ENCODE measurements at regions not wholly inside any gene's neighbourhood (a gene's known extent, or its start where the extent isn't known, plus 50 kb on each side); places are given as distances from the start of the nearest gene placed in this dataset.

DNA sequence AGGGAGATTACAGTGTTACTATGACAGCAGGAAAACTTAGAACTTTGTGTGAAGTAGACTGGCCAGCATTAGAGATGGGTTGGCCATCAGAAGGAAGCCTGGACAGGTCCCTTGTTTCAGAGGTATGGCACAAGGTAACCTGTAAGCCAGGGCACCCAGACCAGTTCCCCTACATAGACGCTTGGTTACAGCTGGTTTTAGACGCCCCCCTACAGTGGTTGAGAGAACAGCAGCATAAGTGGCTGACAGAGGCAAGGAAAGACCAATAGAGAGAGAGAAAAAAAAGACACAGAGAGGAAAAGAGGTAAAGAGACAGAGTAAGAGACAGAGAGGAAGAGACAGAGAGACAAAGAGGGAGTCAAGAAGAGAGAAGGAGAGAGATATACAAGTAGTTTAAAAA, 144.5 kb downstream of the GC start:
- H3K36me3 Mint-ChIP-seq = no peaks in the 10 kb centered on the region
- peaks cover 0 to 8% (median 5%) of the 10 kb centered on the region in 3 donors for H3K9me3 Mint-ChIP-seq
- ChIA-PET POLR2A (no interaction called here), CTCF (no interaction called here)
- H3K4me1 Mint-ChIP-seq = no peaks in the 10 kb centered on the region
- peaks cover 8 to 18% of the 10 kb centered on the region in 2 donors for H3K27me3 Mint-ChIP-seq
- no peak overlapping the region for H3K27ac Mint-ChIP-seq
- H3K9me3 ChIP-seq = no peaks in the 10 kb centered on the region
- ATAC-seq (replicated peaks in 1 of 4) (no peak), DNase-seq (no peak)
- H3K4me3 ChIP-seq (ENCODE audit: control insufficient read depth in 1 of 2, extremely low read depth in 1 of 2, low read length in 1 of 2) = no peak overlapping the region
- no peaks in the 10 kb centered on the region for H3K36me3 ChIP-seq (ENCODE audit: control insufficient read depth in 2 of 2, extremely low read depth in 1 of 2, insufficient read depth in 1 of 2, low read length in 1 of 2)
- no peak overlapping the region for H3K27ac ChIP-seq (ENCODE audit: low read length)
- H3K4me1 ChIP-seq (ENCODE audit: control insufficient read depth in 1 of 2, extremely low read depth in 1 of 2, insufficient read depth in 2 of 2, low read length in 2 of 2) = no peaks in the 10 kb centered on the region
- 100% methylated on average over 1 of the region's 2 CpGs for WGBS (ENCODE audit: insufficient coverage)
- H3K27me3 ChIP-seq (replicated peaks in 1 of 2; ENCODE audit: control insufficient read depth in 2 of 2, extremely low read depth in 1 of 2, insufficient read depth in 2 of 2, low read length in 1 of 2) = peaks cover 0 to 2% of the 10 kb centered on the region in 2 experiments
- H3K4me3 Mint-ChIP-seq = no peak overlapping the region

DNA sequence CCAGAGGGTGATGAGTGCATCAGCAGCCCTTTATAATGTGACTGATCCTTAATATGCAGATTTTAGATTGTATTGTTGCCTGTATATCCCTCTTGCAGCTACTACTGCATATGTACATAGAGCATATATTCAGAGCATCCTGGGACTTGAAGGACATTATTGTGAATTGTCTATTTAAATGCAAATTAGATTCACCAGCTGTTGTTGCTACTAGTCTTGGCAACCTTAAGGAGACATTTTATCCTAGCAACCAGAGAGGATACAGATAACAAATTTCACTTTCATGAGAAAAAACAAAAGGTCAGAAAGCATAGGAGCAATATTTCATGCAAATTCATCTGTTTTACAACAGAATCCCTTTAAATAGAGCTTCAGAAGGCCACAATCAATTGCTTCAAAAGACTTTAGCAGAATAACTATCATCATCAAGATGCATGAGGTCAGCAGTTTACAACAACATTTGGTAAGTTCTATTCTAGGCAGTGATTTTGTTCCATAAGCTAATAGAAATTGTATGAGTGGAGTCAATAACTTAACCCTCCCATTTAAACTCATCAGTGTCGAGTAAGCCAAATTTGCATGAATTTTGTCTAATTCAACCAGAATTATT, 148.6 kb downstream of the GC start:
- H3K27me3 ChIP-seq (replicated peaks in 1 of 2; ENCODE audit: control insufficient read depth in 2 of 2, extremely low read depth in 1 of 2, insufficient read depth in 2 of 2, low read length in 1 of 2) = peaks cover 0 to 2% of the 10 kb centered on the region in 2 experiments
- H3K27ac ChIP-seq (ENCODE audit: low read length) = no peak overlapping the region
- Mint-ChIP-seq H3K4me1 (no peaks in the 10 kb centered on the region), H3K27ac (no peak overlapping the region), H3K4me3 (no peak overlapping the region), H3K9me3 (peaks cover 0 to 8% (median 5%) of the 10 kb centered on the region in 3 donors), H3K27me3 (peaks cover 8 to 18% of the 10 kb centered on the region in 2 donors), H3K36me3 (no peaks in the 10 kb centered on the region)
- no peak for ATAC-seq (replicated peaks in 1 of 4)
- DNase-seq = no peak
- ChIA-PET CTCF (no interaction called here), POLR2A (no interaction called here)
- H3K36me3 ChIP-seq (ENCODE audit: control insufficient read depth in 2 of 2, extremely low read depth in 1 of 2, insufficient read depth in 1 of 2, low read length in 1 of 2) = no peaks in the 10 kb centered on the region
- H3K4me3 ChIP-seq (ENCODE audit: control insufficient read depth in 1 of 2, extremely low read depth in 1 of 2, low read length in 1 of 2) = no peak overlapping the region
- no CpG with 5 or more reads among the region's 1 CpG for WGBS (ENCODE audit: insufficient coverage)
- no peaks in the 10 kb centered on the region for H3K4me1 ChIP-seq (ENCODE audit: control insufficient read depth in 1 of 2, extremely low read depth in 1 of 2, insufficient read depth in 2 of 2, low read length in 2 of 2)
- H3K9me3 ChIP-seq = no peaks in the 10 kb centered on the region

DNA sequence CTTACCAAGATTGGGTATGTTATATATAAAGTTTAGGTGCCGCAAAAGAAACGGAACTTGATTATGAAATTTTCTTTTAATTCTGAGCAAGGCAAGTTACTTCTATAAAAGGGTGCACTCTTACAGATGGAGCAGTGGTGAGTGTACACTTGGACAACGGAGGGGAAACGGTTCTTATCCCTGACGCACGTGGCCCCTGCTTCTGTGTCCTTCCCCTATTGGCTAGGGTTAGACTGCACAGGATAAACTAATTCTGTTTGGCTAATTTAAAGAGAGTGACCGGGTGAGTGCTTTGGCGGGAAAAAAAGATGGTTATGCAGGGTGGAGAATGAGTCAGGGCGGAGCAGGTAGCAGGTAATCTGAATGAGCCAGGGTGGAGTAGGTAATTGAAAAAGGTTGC, 149.5 kb downstream of the GC start:
- Mint-ChIP-seq H3K4me3 (no peak overlapping the region), H3K9me3 (peaks cover 1 to 6% (median 5%) of the 10 kb centered on the region in 3 donors), H3K4me1 (no peaks in the 10 kb centered on the region), H3K27me3 (peaks cover 7 to 15% of the 10 kb centered on the region in 2 donors), H3K36me3 (no peaks in the 10 kb centered on the region), H3K27ac (no peak overlapping the region)
- Histone ChIP-seq H3K27me3 (replicated peaks in 1 of 2; ENCODE audit: control insufficient read depth in 2 of 2, extremely low read depth in 1 of 2, insufficient read depth in 2 of 2, low read length in 1 of 2) (peaks cover 0 to 2% of the 10 kb centered on the region in 2 experiments), H3K27ac (ENCODE audit: low read length) (no peak overlapping the region), H3K4me1 (ENCODE audit: control insufficient read depth in 1 of 2, extremely low read depth in 1 of 2, insufficient read depth in 2 of 2, low read length in 2 of 2) (no peaks in the 10 kb centered on the region), H3K36me3 (ENCODE audit: control insufficient read depth in 2 of 2, extremely low read depth in 1 of 2, insufficient read depth in 1 of 2, low read length in 1 of 2) (no peaks in the 10 kb centered on the region), H3K9me3 (no peaks in the 10 kb centered on the region), H3K4me3 (ENCODE audit: control insufficient read depth in 1 of 2, extremely low read depth in 1 of 2, low read length in 1 of 2) (no peak overlapping the region)
- ATAC-seq (replicated peaks in 1 of 4) = no peak
- DNase-seq = no peak
- CTCF ChIA-PET = no interaction called here
- POLR2A ChIA-PET = no interaction called here
- WGBS (ENCODE audit: insufficient coverage) = 90% methylated on average over 7 of the region's 9 CpGs

DNA sequence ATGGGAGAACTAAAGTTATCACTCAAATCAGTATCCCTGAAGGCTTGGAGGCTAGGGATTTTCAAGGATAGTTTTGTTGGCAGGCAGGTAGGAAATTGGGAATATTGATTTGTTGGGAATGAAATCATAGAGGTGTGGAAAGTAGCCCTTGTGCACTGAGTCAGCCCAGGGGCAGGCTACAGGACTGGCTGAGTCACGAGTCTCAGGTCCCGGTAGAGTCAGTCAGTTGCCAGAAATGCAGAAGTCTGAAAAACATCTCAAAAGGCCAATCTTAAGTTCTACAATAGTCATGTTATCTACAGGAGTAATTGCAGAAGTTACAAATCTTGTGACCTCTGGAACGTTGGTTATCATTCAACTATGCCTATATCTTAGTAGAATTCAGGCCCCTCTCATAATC, 153.1 kb downstream of the GC start:
- Mint-ChIP-seq H3K27ac (no peak overlapping the region), H3K4me1 (no peaks in the 10 kb centered on the region), H3K27me3 (peaks cover 1 to 4% of the 10 kb centered on the region in 2 donors), H3K4me3 (no peak overlapping the region), H3K9me3 (peaks cover 9 to 26% (median 21%) of the 10 kb centered on the region in 3 donors), H3K36me3 (no peaks in the 10 kb centered on the region)
- no peak for DNase-seq
- Histone ChIP-seq H3K27ac (ENCODE audit: low read length) (no peak overlapping the region), H3K4me1 (ENCODE audit: control insufficient read depth in 1 of 2, extremely low read depth in 1 of 2, insufficient read depth in 2 of 2, low read length in 2 of 2) (no peaks in the 10 kb centered on the region), H3K9me3 (no peaks in the 10 kb centered on the region), H3K4me3 (ENCODE audit: control insufficient read depth in 1 of 2, extremely low read depth in 1 of 2, low read length in 1 of 2) (no peak overlapping the region), H3K27me3 (replicated peaks in 1 of 2; ENCODE audit: control insufficient read depth in 2 of 2, extremely low read depth in 1 of 2, insufficient read depth in 2 of 2, low read length in 1 of 2) (no peaks in the 10 kb centered on the region), H3K36me3 (ENCODE audit: control insufficient read depth in 2 of 2, extremely low read depth in 1 of 2, insufficient read depth in 1 of 2, low read length in 1 of 2) (no peaks in the 10 kb centered on the region)
- CTCF ChIA-PET = no interaction called here
- no peak for ATAC-seq (replicated peaks in 1 of 4)
- 80% methylated on average over 1 of the region's 3 CpGs for WGBS (ENCODE audit: insufficient coverage)
- POLR2A ChIA-PET = no interaction called here

DNA sequence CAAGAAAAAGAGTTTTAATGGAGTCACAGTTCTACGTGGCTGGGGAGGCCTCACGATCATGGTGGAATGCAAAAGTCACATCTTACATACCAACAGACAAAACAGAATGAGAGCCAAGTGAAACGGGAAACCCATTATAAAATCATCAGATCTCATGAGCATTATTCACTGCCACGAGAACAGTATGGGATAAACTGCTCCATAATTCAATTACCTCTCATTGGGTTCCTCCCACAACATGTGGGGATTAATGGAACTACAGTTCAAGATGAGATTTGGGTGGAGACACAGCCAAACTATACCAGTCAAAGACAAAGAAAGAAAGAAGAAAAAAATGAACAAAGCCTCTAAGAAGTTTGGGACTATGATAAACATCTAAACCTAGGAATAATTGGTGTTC, 158.9 kb downstream of the GC start:
- H3K27ac Mint-ChIP-seq = no peak overlapping the region
- peaks cover 4% of the 10 kb centered on the region in 2 donors for H3K27me3 Mint-ChIP-seq
- H3K4me1 Mint-ChIP-seq = no peaks in the 10 kb centered on the region
- H3K9me3 ChIP-seq = no peaks in the 10 kb centered on the region
- no peaks in the 10 kb centered on the region for H3K4me1 ChIP-seq (ENCODE audit: control insufficient read depth in 1 of 2, extremely low read depth in 1 of 2, insufficient read depth in 2 of 2, low read length in 2 of 2)
- WGBS (ENCODE audit: insufficient coverage) = 83% methylated on average over 2 of the region's 4 CpGs
- no peaks in the 10 kb centered on the region for H3K36me3 ChIP-seq (ENCODE audit: control insufficient read depth in 2 of 2, extremely low read depth in 1 of 2, insufficient read depth in 1 of 2, low read length in 1 of 2)
- H3K27ac ChIP-seq (ENCODE audit: low read length) = no peak overlapping the region
- H3K27me3 ChIP-seq (replicated peaks in 1 of 2; ENCODE audit: control insufficient read depth in 2 of 2, extremely low read depth in 1 of 2, insufficient read depth in 2 of 2, low read length in 1 of 2) = peaks cover 0 to 10% of the 10 kb centered on the region in 2 experiments
- DNase-seq (no peak), ATAC-seq (replicated peaks in 1 of 4) (no peak)
- POLR2A ChIA-PET = no interaction called here
- peaks cover 11 to 37% (median 34%) of the 10 kb centered on the region in 3 donors for H3K9me3 Mint-ChIP-seq
- H3K4me3 Mint-ChIP-seq = no peak overlapping the region
- CTCF ChIA-PET = no interaction called here
- no peak overlapping the region for H3K4me3 ChIP-seq (ENCODE audit: control insufficient read depth in 1 of 2, extremely low read depth in 1 of 2, low read length in 1 of 2)
- H3K36me3 Mint-ChIP-seq = no peaks in the 10 kb centered on the region
